PC-9 (cell line): ENCODE measurements at regions not wholly inside any gene's neighbourhood (a gene's known extent, or its start where the extent isn't known, plus 50 kb on each side); places are given as distances from the start of the nearest gene placed in this dataset.

Experiments
- BruUV-seq: library from RNA; stranded (reverse); fragments of 400-500 nt; replicated peaks from 2 replicates; lab custom pipeline; 2021; lab: Mats Ljungman, UMichigan
- CTCF ChIA-PET: fragments of 300-600 bp; sonication (Branson Sonifier 250); formaldehyde crosslinking; loops from one replicate; lab custom pipeline; 2022; ENCODE audit warnings: antibody characterized with exemption; lab: Charles Lee
- POLR2A ChIA-PET: fragments of 300-600 bp; sonication (Branson Sonifier 250); formaldehyde crosslinking; loops from one replicate; lab custom pipeline; 2022; ENCODE audit warnings: antibody characterized with exemption; ENCODE audit not compliant: unreplicated experiment; lab: Charles Lee
- DNase-seq, 2 experiments: peaks; one replicate each; pipeline versions ENCODE4 v3.0.0 to v3.0.0-alpha.2; 2015 to 2022; ENCODE audit warnings: mixed read lengths in 1 of 2
- H2AFZ ChIP-seq: fragments of 200-600 bp; sonication (generic); 2 replicates; pipeline ENCODE4 v1.8.1; 2017; ENCODE audit warnings: antibody characterized with exemption
- H3F3A ChIP-seq: fragments of 200-600 bp; sonication (generic); 2 replicates; pipeline ENCODE4 v1.8.1; 2017; ENCODE audit warnings: antibody characterized with exemption, mild to moderate bottlenecking, low read depth; ENCODE audit not compliant: insufficient read depth
- H3K27ac ChIP-seq: fragments of 200-600 bp; sonication (generic); 2 replicates; pipeline ENCODE4 v1.6.1; 2016; ENCODE audit warnings: mixed run types
- H3K27me3 ChIP-seq: fragments of 200-600 bp; sonication (generic); 2 replicates; pipeline ENCODE4 v1.6.1; 2016; ENCODE audit warnings: low read depth, mixed run types; ENCODE audit not compliant: insufficient read depth
- H3K36me3 ChIP-seq: fragments of 200-600 bp; sonication (generic); 2 replicates; pipeline ENCODE4 v1.6.1; 2016; ENCODE audit warnings: low read depth, mixed run types
- H3K4me1 ChIP-seq: fragments of 200-600 bp; sonication (generic); replicated peaks from 2 replicates; pipeline ENCODE4 v1.6.1; 2016; ENCODE audit warnings: mixed run types; ENCODE audit not compliant: insufficient read depth
- H3K4me2 ChIP-seq: fragments of 200-600 bp; sonication (generic); 2 replicates; pipeline ENCODE4 v1.6.1; 2017; ENCODE audit warnings: mixed run types
- H3K4me3 ChIP-seq: fragments of 200-600 bp; sonication (generic); 2 replicates; pipeline ENCODE4 v1.6.1; 2016; ENCODE audit warnings: mixed run types
- H3K79me2 ChIP-seq: fragments of 200-600 bp; sonication (generic); 2 replicates; pipeline ENCODE4 v1.6.1; 2017; ENCODE audit warnings: low read depth, mixed run types
- H3K9me2 ChIP-seq: fragments of 200-600 bp; sonication (generic); 2 replicates; pipeline ENCODE4 v1.8.1; 2017; ENCODE audit warnings: mild to moderate bottlenecking; ENCODE audit not compliant: insufficient read depth
- H3K9me3 ChIP-seq: fragments of 200-600 bp; sonication (generic); 2 replicates; pipeline ENCODE4 v1.8.1; 2016; ENCODE audit warnings: low read depth; ENCODE audit not compliant: insufficient read depth
- H4K20me1 ChIP-seq: fragments of 200-600 bp; sonication (generic); 2 replicates; pipeline ENCODE4 v1.8.1; 2017; ENCODE audit not compliant: insufficient read depth
- CTCF ChIP-seq: fragments of 200-600 bp; sonication (generic); conservative IDR thresholded peaks from 2 replicates; pipeline ENCODE4 v1.6.1; 2017; ENCODE audit warnings: mixed run types, antibody characterized with exemption, mild to moderate bottlenecking, moderate library complexity
- EZH2 ChIP-seq: fragments of 200-600 bp; sonication (generic); IDR thresholded peaks from 2 replicates; pipeline ENCODE4 v1.8.0; 2017; ENCODE audit warnings: antibody characterized with exemption, low read depth
- intact Hi-C: fragments of 100-400 bp; cut with micrococcal nuclease; formaldehyde crosslinking; loops from one replicate; pipeline ENCODE4 v1.10.0; 2022; ENCODE audit not compliant: unreplicated experiment

GRCh38 chr13:103275722-103276121 lies 209.5 kb upstream of the SLC10A2 start:
- ChIA-PET POLR2A (no interaction called here), CTCF (no interaction called here)
- no peaks in the 10 kb centered on the region for H3K27me3 ChIP-seq
- no peaks in the 10 kb centered on the region for H3K9me2 ChIP-seq
- no peaks in the 10 kb centered on the region; the same call in 1 of the 2 replicates for H4K20me1 ChIP-seq
- no peak overlapping the region for H3K4me3 ChIP-seq
- DNase-seq = no peak
- no peak for TF ChIP-seq CTCF
- TF ChIP-seq EZH2 = no peak
- H3K27ac ChIP-seq = no peak overlapping the region
- no peak overlapping the region for H3K4me2 ChIP-seq
- H3K4me1 ChIP-seq = peaks cover 6% of the 10 kb centered on the region; the same call in 1 of the 2 replicates
- H3K36me3 ChIP-seq = no peaks in the 10 kb centered on the region
- no TSS peak for BruUV-seq
- no peaks in the 10 kb centered on the region for H3K79me2 ChIP-seq
- intact Hi-C loops = no loop called here
- peaks cover 3% of the 10 kb centered on the region; the same call in 1 of the 2 replicates for H3K9me3 ChIP-seq
- H2AFZ ChIP-seq = no peak overlapping the region
- no peaks in the 10 kb centered on the region for H3F3A ChIP-seq

GRCh38 chr13:103275081-103275480 lies 208.9 kb upstream of the SLC10A2 start:
- intact Hi-C loops = no loop called here
- POLR2A ChIA-PET = no interaction called here
- DNase-seq = no peak

GRCh38 chr13:103273825-103274224 lies 207.6 kb upstream of the SLC10A2 start:
- DNase-seq = no peak
- no peak overlapping the region for H3K4me2 ChIP-seq
- intact Hi-C loops = no loop called here

More at GRCh38 chr13:103275081-103275480, 208.9 kb upstream of the SLC10A2 start:
- Histone ChIP-seq H3K27me3 (no peaks in the 10 kb centered on the region), H3K4me3 (no peak overlapping the region), H2AFZ (no peak overlapping the region; the same call in 1 of the 2 replicates), H3K9me2 (no peaks in the 10 kb centered on the region), H3K79me2 (no peaks in the 10 kb centered on the region), H3K36me3 (no peaks in the 10 kb centered on the region), H3F3A (no peaks in the 10 kb centered on the region), H4K20me1 (no peaks in the 10 kb centered on the region; the same call in 1 of the 2 replicates), H3K4me1 (peaks cover 6% of the 10 kb centered on the region; the same call in 1 of the 2 replicates), H3K27ac (no peak overlapping the region), H3K9me3 (peaks cover 3% of the 10 kb centered on the region; the same call in 1 of the 2 replicates), H3K4me2 (no peak overlapping the region)
- BruUV-seq = no TSS peak
- TF ChIP-seq EZH2 (no peak), CTCF (no peak)
- CTCF ChIA-PET = no interaction called here

More at GRCh38 chr13:103273825-103274224, 207.6 kb upstream of the SLC10A2 start:
- Histone ChIP-seq H4K20me1 (no peaks in the 10 kb centered on the region; the same call in 1 of the 2 replicates), H2AFZ (no peak overlapping the region), H3K4me3 (no peak overlapping the region), H3K27ac (no peak overlapping the region), H3K4me1 (peaks cover 6% of the 10 kb centered on the region; the same call in 1 of the 2 replicates), H3K79me2 (no peaks in the 10 kb centered on the region), H3F3A (no peaks in the 10 kb centered on the region), H3K27me3 (no peaks in the 10 kb centered on the region), H3K9me2 (no peaks in the 10 kb centered on the region), H3K9me3 (peaks cover 3% of the 10 kb centered on the region; the same call in 1 of the 2 replicates), H3K36me3 (no peaks in the 10 kb centered on the region)
- TF ChIP-seq CTCF (no peak), EZH2 (no peak)
- ChIA-PET CTCF (no interaction called here), POLR2A (no interaction called here)
- no TSS peak for BruUV-seq
